ENCODE measurements at regions not wholly inside any gene's neighbourhood (a gene's known extent, or its start where the extent isn't known, plus 50 kb on each side); places are given as distances from the start of the nearest gene placed in this dataset.

GRCh38 chr4:43837171-43837570 is 611.4 kb downstream of the KCTD8 start:
- no peak for DNase-seq

DNA sequence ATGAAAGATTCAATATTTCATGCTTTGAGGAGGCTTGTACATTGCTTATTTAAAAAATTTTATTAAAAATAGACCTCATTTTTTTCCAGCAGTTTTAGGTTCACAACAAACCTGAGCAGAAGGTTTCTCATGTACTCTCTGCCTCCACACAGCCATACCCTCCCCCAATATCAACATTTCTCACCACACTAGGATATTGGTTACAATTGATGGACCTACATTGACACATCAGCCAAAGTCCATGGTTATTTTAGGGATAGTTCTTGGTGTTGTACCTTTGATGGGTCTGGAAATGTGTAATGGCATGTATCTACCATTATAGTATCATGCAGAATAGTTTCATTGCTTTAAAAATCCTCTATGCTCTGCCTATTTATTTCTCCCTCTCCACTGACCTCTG is 611.0 kb downstream of the KCTD8 start:
- no peak for DNase-seq

DNA sequence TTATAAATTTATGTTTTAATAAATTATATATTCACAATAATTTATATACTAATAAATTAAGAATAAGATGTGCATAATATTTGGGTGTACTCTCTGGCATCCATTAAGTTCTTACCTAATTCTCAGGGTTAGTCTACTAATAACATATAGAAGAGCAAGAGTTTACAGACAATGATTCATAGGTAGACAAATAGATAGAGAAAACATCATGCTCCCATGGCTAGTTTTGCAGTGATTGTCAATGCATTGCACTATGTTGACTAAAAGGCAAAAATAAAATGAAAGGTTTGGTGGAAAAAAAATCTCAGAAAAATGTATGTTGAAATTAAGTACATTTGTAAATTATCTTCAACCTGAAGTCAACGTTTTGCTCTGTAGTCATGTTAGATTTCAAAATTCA is 606.0 kb downstream of the KCTD8 start:
- no peak for DNase-seq

DNA sequence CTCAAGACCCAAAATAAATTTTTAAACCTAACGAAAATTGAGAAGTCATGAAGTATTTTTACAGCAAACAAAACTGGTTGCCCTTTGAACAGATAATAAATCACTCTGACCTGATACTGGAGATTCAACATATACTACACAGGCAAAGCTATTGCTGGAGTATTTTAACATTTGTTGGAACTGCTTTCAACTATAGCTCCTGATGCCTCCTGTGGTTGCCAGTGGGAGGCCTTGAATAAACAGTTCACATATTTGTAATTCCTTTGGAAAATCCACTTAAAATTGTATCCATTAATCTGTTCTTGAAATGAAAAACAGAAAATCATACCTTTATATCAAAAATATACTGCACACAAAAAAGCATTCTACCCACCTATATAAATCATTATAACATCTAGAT is 605.1 kb downstream of the KCTD8 start:
- DNase-seq, result no peak

DNA sequence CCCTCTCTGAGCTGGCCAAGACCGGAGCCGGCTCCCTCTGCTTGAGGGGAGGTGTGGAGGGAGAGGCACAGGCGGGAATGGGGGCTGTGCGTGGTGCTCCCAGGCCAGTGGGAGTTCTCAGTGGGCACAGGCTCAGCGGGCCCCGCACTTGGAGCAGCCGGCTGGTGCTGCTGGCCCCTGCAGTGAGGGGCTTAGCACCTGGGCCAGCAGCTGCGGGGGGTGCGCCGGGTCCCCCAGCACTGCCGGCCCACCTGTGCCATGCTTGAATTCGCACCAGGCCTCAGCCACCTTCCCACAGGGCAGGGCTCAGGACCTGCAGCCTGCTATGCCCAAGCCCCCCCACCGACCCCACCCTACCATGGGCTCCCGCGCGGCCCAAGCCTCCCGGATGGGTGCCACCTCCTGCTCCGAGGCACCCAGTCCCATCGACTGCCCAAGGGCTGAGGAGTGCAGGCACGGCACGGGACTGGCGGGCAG is 602.5 kb downstream of the KCTD8 start:
- no peak for DNase-seq

DNA sequence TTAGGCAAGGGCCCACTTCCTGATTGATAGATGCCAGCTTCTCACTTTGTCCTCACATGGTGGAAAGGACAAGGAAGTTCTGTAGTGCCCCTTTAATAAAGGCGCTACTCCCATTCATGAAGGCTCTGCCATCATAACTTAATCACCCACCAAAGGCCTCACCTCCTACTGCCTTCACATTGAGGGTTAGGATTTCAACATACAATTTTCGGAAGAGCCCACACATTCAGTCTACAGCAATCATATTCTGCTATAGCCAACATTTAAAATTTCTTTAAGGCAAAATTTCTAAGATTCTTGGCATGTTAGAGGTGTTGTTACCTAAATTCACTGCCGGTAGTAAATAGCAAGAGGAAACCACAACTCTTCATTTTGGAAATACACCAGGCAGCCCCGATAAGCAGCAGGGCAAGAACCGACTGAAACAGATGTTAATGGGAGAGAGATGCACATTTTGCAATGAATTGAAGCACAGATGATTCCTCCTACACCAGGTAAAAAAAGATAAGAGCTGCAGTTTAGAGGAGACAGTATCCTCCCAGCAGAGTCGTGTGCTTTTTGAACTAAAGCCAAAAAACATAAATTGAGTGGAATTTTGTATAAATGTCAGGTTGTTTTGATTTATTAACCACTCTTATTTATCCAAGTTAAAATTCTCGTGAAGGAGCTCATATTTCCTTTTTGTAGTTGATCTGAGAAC is 594.9 kb downstream of the KCTD8 start:
- no peak for DNase-seq

GRCh38 chr4:43855283-43855682 is 593.3 kb downstream of the KCTD8 start:
- DNase-seq, result no peak

- no peak for DNase-seq
These were observed 583.9 kb downstream of the KCTD8 start for GRCh38 chr4:43864616-43865146.

DNA sequence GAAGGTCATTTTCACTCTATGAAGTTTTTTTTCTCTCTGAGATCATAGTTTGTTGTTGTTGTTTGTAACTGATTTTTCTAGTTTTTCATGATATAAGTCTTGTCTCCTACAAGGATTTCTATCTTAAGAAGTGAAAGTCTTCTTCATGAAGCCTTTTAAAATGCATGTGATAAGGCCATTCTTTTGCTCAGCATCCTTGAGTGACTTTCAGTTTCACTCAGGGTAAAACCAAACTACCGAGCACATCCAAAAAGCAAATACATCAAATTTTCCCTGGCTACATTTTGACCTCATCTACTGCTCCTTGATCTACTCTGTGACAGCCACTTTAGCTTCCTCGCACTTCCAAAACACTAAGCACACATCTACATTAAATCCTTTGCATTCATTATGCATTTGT is 580.7 kb downstream of the KCTD8 start:
- no peak for DNase-seq

- no peak for DNase-seq
These were observed 573.0 kb downstream of the KCTD8 start for GRCh38 chr4:43875655-43876054.

GRCh38 chr4:43882470-43882869 is 566.1 kb downstream of the KCTD8 start:
- DNase-seq, result no peak

- DNase-seq, result no peak
These were observed 562.4 kb downstream of the KCTD8 start for GRCh38 chr4:43886196-43886595.

DNA sequence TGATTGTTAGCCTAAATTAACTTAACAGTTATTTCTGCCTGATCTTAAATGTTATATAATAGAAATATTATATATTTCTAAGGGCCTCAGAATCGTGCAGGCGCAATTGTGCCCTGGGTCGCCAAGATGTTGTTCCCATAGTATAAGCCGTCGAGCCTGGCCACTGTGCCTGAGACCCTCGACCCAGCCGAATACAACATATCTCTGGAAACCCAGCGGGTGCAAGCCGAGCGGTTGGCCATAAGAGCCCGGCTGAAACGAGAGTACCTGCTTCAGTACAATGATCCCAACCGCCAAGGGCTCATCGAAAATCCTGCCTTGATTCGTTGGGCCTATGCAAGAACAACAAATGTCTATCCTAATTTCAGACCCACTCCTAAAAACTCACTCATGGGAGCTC is 549.8 kb downstream of the KCTD8 start:
- no peak for DNase-seq

- DNase-seq, result no peak
These were observed 545.2 kb downstream of the KCTD8 start for GRCh38 chr4:43903456-43903855.

- DNase-seq, result no peak
These were observed 530.2 kb downstream of the KCTD8 start for GRCh38 chr4:43918377-43918776.

DNA sequence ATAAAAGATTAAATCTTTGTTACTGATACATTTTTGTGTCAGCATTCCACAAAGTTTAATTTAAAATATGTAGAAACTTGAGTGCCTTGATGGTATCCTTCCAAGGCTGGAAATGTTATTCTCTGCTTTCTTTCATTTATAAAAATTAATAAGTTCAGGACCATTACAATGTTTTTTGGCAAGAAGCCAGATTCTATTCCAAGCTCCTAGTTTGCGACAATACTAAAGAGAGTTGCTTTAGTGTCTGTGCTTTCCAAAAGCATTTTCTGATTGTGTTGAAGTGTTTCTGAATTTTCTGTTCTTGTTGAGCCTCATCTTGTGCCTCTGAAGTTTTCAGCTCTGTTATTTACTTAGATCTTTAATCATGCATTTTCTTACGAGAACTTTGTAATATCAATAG is 516.2 kb downstream of the KCTD8 start:
- no peak for DNase-seq

DNA sequence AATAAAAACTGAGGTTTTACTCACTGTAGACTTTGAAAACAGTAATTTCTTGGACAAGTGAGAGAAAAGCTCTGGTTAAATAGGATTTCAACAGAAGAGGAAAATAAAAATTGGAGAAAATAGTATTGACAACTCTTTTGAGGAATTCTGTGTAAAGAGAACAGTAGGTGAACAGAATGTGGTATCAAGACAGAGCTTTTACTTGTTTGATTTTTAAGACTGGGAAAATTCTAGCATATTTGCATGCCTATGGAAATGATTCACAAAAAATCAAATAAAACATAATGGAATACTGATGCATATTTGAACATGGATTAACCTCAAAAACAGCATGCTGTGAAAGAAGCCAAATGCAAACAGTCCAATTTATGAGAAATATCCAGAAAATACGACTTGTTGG is 504.6 kb downstream of the KCTD8 start:
- no peak for DNase-seq

DNA sequence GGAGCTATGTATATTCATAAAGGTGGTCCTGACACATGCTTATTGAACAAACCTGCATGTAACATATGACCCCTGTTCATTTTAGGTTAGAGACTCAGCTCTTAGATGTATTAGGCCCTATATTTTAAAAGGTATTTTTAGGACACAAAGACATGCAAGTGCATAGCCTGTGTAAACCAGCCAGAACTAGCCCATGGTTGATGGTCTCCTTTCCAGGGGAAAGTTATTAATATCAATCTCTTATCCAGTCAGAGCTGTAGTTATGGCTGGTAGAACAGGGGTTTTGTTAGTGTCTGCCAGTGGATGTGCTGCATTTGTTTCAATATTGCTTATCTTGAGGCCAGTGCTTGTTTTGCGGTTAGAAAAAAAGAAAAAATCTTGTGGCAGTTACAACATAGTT is 488.6 kb downstream of the KCTD8 start:
- DNase-seq, result no peak

GRCh38 chr4:43968011-43968410 is 480.6 kb downstream of the KCTD8 start:
- no peak for DNase-seq

- DNase-seq, result no peak
These were observed 465.0 kb downstream of the KCTD8 start for GRCh38 chr4:43983610-43984009.

DNA sequence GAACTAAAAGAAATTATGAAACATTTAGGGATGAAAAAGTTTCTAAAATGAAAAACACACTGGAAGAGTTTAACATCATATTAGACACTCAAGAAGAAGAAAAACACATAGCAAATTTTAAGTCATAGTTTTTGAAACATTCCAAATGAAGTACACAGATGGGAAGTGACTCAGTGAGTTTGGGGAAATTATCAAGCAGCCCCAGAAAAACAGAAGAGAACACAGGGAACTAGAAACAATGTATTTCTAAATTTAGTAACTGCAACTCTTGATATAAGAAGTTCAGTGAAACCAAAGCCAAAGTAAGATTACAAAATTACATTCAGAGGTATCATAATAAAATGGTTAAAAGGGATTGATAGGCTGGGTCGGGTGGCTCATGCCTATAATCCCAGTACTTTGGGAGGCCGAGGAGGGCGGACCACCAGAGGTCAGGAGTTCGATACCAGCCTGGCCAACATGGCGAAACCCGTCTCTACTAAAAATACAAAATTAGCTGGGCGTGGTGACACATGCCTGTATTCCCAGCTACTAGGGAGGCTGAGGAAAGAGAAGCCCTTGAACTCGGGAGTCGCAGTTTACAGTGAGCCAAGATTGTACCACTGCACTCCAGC is 461.2 kb downstream of the KCTD8 start:
- DNase-seq, result no peak

- DNase-seq, result no peak
These were observed 458.1 kb downstream of the KCTD8 start for GRCh38 chr4:43990551-43990950.

GRCh38 chr4:43990963-43991362 is 457.6 kb downstream of the KCTD8 start:
- DNase-seq, result no peak

GRCh38 chr4:43992552-43992951 is 456.1 kb downstream of the KCTD8 start:
- DNase-seq, result no peak
